ENCODE measurements at regions not wholly inside any gene's neighbourhood (a gene's known extent, or its start where the extent isn't known, plus 50 kb on each side); places are given as distances from the start of the nearest gene placed in this dataset.

GRCh38 chr2:224319750-224320149 is 82.2 kb downstream of the FAM124B start:
- H4K20me1 ChIP-seq (ENCODE audit: control insufficient read depth, insufficient read depth, insufficient read length), result no peaks in the 10 kb centered on the region
- no peak overlapping the region for H3K9ac ChIP-seq (ENCODE audit: extremely low read depth, insufficient read length, low read length)
- DNase-seq, result no peak
- H2BK120ac ChIP-seq (ENCODE audit: low read depth, low read length, poor library complexity, severe bottlenecking), result no peak overlapping the region
- H3K9me3 ChIP-seq (ENCODE audit: control insufficient read depth, low read depth, low read length), result no peaks in the 10 kb centered on the region
- no peak overlapping the region for H3K18ac ChIP-seq (ENCODE audit: insufficient read length, low read depth, low read length)
- no peak overlapping the region for H3K23ac ChIP-seq (ENCODE audit: insufficient read length, low read depth, low read length)
- H3K4me1 ChIP-seq (ENCODE audit: insufficient read depth, low read length), result peaks cover 3% of the 10 kb centered on the region; the same call in 1 of the 2 replicates
- H3K27ac ChIP-seq (ENCODE audit: insufficient read length, low read depth, low read length), result no peak overlapping the region
- no peak overlapping the region for H3K4me3 Mint-ChIP-seq
- no peaks in the 10 kb centered on the region for H3K79me1 ChIP-seq (ENCODE audit: insufficient read depth, low read depth, low read length, poor library complexity, severe bottlenecking)
- H3K9me3 Mint-ChIP-seq, result no peaks in the 10 kb centered on the region
- H2BK20ac ChIP-seq (ENCODE audit: low read depth, low read length, poor library complexity, severe bottlenecking), result no peak overlapping the region
- H3K27me3 ChIP-seq (ENCODE audit: insufficient read depth, low read length), result no peaks in the 10 kb centered on the region
- H3K4me1 Mint-ChIP-seq, result peaks cover 17 to 19% of the 10 kb centered on the region in 2 experiments
- no peak overlapping the region for H2AK5ac ChIP-seq (ENCODE audit: insufficient read length, low read length)
- no peak overlapping the region for H2BK12ac ChIP-seq (ENCODE audit: insufficient read length, low read depth, low read length)
- H3K4ac ChIP-seq (ENCODE audit: low read depth, low read length), result no peak overlapping the region
- H3K79me2 ChIP-seq (ENCODE audit: insufficient read depth, low read length), result no peaks in the 10 kb centered on the region
- H3K27ac Mint-ChIP-seq, result no peak overlapping the region
- H3T11ph ChIP-seq (ENCODE audit: low read length), result no peak overlapping the region
- H2BK15ac ChIP-seq (ENCODE audit: low read depth, low read length), result no peak overlapping the region
- no peak overlapping the region for H3K4me2 ChIP-seq (ENCODE audit: insufficient read depth, insufficient read length, low read length)
- no peak overlapping the region for H4K8ac ChIP-seq (replicated peaks; ENCODE audit: insufficient read length, low read depth, low read length)
- no peak overlapping the region for H2AFZ ChIP-seq (ENCODE audit: low read length)
- no peak overlapping the region for H4K5ac ChIP-seq (ENCODE audit: insufficient read length, low read depth, low read length)
- WGBS (ENCODE audit: extremely low coverage, insufficient read length, low lambda C conversion rate), result no CpG with 5 or more reads among the region's 5 CpGs
- no peak overlapping the region for H3K56ac ChIP-seq (ENCODE audit: insufficient read length, low read depth, low read length)
- H3K27me3 Mint-ChIP-seq (ENCODE audit: low read depth), result no peaks in the 10 kb centered on the region
- no peak overlapping the region; the same call in 1 of the 2 replicates for H3K14ac ChIP-seq (ENCODE audit: insufficient read depth, low read length)
- no peak overlapping the region for H4K91ac ChIP-seq (ENCODE audit: insufficient read length, low read depth, low read length)
- H2BK5ac ChIP-seq (ENCODE audit: insufficient read length, low read length), result no peak overlapping the region
- no peaks in the 10 kb centered on the region for H3K36me3 Mint-ChIP-seq (ENCODE audit: insufficient read depth in 1 of 3, low read depth in 3 of 3)
- no peaks in the 10 kb centered on the region for H3K23me2 ChIP-seq (ENCODE audit: insufficient read length, low read depth, low read length, poor library complexity, severe bottlenecking)
- TF ChIP-seq, protein P1, sequence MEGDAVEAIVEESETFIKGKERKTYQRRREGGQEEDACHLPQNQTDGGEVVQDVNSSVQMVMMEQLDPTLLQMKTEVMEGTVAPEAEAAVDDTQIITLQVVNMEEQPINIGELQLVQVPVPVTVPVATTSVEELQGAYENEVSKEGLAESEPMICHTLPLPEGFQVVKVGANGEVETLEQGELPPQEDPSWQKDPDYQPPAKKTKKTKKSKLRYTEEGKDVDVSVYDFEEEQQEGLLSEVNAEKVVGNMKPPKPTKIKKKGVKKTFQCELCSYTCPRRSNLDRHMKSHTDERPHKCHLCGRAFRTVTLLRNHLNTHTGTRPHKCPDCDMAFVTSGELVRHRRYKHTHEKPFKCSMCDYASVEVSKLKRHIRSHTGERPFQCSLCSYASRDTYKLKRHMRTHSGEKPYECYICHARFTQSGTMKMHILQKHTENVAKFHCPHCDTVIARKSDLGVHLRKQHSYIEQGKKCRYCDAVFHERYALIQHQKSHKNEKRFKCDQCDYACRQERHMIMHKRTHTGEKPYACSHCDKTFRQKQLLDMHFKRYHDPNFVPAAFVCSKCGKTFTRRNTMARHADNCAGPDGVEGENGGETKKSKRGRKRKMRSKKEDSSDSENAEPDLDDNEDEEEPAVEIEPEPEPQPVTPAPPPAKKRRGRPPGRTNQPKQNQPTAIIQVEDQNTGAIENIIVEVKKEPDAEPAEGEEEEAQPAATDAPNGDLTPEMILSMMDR (conservative IDR thresholded peaks at IDR 0.05), result no peak

Measured in H9 (cell line).